ENCODE measurements at regions not wholly inside any gene's neighbourhood (a gene's known extent, or its start where the extent isn't known, plus 50 kb on each side); places are given as distances from the start of the nearest gene placed in this dataset.

GRCh38 chr7:52940481-52940880, 95.0 kb upstream of the POM121L12 start:
- no peaks in the 10 kb centered on the region for H3K9me3 ChIP-seq (ENCODE audit: control insufficient read depth, insufficient read depth, low read length)
- no peaks in the 10 kb centered on the region for H3K27me3 ChIP-seq (ENCODE audit: control insufficient read depth, insufficient read depth, low read length)
- H3K4me1 ChIP-seq (ENCODE audit: control insufficient read depth, insufficient read depth, low read length): no peaks in the 10 kb centered on the region
- H3K27ac ChIP-seq (ENCODE audit: low read length): no peak overlapping the region
- WGBS (ENCODE audit: insufficient coverage, insufficient read length): no CpG with 5 or more reads among the region's 3 CpGs
- H3K36me3 ChIP-seq (ENCODE audit: control insufficient read depth, insufficient read depth, low read length): no peaks in the 10 kb centered on the region
- H3K4me3 ChIP-seq (ENCODE audit: low read length): no peak overlapping the region
- DNase-seq (ENCODE audit: low read depth, low spot score): no peak

GRCh38 chr7:52938455-52939133, 96.8 kb upstream of the POM121L12 start:
- Histone ChIP-seq H3K27me3 (ENCODE audit: control insufficient read depth, insufficient read depth, low read length) (no peaks in the 10 kb centered on the region), H3K36me3 (ENCODE audit: control insufficient read depth, insufficient read depth, low read length) (no peaks in the 10 kb centered on the region), H3K27ac (ENCODE audit: low read length) (no peak overlapping the region), H3K4me3 (ENCODE audit: low read length) (no peak overlapping the region), H3K9me3 (ENCODE audit: control insufficient read depth, insufficient read depth, low read length) (no peaks in the 10 kb centered on the region), H3K4me1 (ENCODE audit: control insufficient read depth, insufficient read depth, low read length) (no peaks in the 10 kb centered on the region)
- no peak for DNase-seq (ENCODE audit: low read depth, low spot score)

- no CpG with 5 or more reads among the region's 2 CpGs for WGBS (ENCODE audit: insufficient coverage, insufficient read length)
- no peak for DNase-seq (ENCODE audit: low read depth, low spot score)
- Histone ChIP-seq H3K27me3 (ENCODE audit: control insufficient read depth, insufficient read depth, low read length) (no peaks in the 10 kb centered on the region), H3K36me3 (ENCODE audit: control insufficient read depth, insufficient read depth, low read length) (no peaks in the 10 kb centered on the region), H3K9me3 (ENCODE audit: control insufficient read depth, insufficient read depth, low read length) (no peaks in the 10 kb centered on the region), H3K27ac (ENCODE audit: low read length) (no peak overlapping the region), H3K4me3 (ENCODE audit: low read length) (no peak overlapping the region), H3K4me1 (ENCODE audit: control insufficient read depth, insufficient read depth, low read length) (no peaks in the 10 kb centered on the region)
These were observed 98.7 kb upstream of the POM121L12 start for GRCh38 chr7:52936750-52937149.

- Histone ChIP-seq H3K36me3 (ENCODE audit: control insufficient read depth, insufficient read depth, low read length) (no peaks in the 10 kb centered on the region), H3K4me1 (ENCODE audit: control insufficient read depth, insufficient read depth, low read length) (no peaks in the 10 kb centered on the region), H3K27me3 (ENCODE audit: control insufficient read depth, insufficient read depth, low read length) (no peaks in the 10 kb centered on the region), H3K27ac (ENCODE audit: low read length) (no peak overlapping the region), H3K9me3 (ENCODE audit: control insufficient read depth, insufficient read depth, low read length) (no peaks in the 10 kb centered on the region), H3K4me3 (ENCODE audit: low read length) (no peak overlapping the region)
- WGBS (ENCODE audit: insufficient coverage, insufficient read length): no CpG with 5 or more reads among the region's 3 CpGs
- no peak for DNase-seq (ENCODE audit: low read depth, low spot score)
These were observed 106.8 kb upstream of the POM121L12 start for GRCh38 chr7:52928591-52928990.

DNA sequence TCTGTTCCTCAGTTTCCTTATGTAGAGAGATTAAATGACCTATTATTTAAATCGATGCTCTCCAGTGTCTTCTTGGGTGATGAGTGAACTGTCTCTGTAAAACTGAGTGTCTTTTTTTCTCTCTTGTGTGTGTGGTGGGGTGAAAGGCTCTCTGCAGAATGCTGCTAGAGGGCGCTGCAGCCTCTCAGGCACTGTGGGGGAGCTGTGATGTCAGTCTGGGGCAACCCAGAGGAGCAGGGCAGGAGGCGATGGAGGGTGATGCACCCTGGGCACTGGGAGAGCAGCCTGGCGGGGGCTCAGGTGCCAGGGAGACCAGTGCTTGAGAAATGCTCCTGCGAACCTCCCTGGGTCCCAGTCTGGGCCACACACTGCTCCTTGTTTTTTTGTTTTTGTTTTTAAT, 110.1 kb upstream of the POM121L12 start:
- Histone ChIP-seq H3K4me3 (ENCODE audit: low read length) (no peak overlapping the region), H3K27ac (ENCODE audit: low read length) (no peak overlapping the region), H3K36me3 (ENCODE audit: control insufficient read depth, insufficient read depth, low read length) (no peaks in the 10 kb centered on the region), H3K9me3 (ENCODE audit: control insufficient read depth, insufficient read depth, low read length) (no peaks in the 10 kb centered on the region), H3K27me3 (ENCODE audit: control insufficient read depth, insufficient read depth, low read length) (no peaks in the 10 kb centered on the region), H3K4me1 (ENCODE audit: control insufficient read depth, insufficient read depth, low read length) (no peaks in the 10 kb centered on the region)
- DNase-seq (ENCODE audit: low read depth, low spot score): no peak
- WGBS (ENCODE audit: insufficient coverage, insufficient read length): no CpG with 5 or more reads among the region's 5 CpGs

DNA sequence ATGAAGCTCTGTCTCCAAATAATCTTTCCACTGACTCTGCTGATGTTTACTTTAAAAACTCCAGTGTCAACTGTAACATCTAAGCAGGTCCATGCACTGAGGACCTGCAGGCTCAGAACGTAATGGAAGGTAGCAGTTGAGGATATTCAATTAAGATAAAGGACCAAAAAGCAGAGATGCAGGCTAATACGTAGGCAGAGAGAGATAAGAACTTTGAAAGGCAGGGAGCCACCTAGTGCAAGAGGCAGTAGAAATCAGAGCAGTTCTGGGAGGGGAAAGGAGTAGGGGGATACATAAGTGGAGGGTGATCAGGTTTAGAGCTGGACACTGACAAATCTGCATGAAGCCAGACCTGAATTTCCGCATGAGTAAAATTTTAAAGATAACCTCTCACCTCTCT, 114.5 kb upstream of the POM121L12 start:
- H3K27me3 ChIP-seq (ENCODE audit: control insufficient read depth, insufficient read depth, low read length): no peaks in the 10 kb centered on the region
- WGBS (ENCODE audit: insufficient coverage, insufficient read length): no CpG with 5 or more reads among the region's 3 CpGs
- DNase-seq (ENCODE audit: low read depth, low spot score): no peak
- no peak overlapping the region for H3K4me3 ChIP-seq (ENCODE audit: low read length)
- no peaks in the 10 kb centered on the region; the same call in 1 of the 2 replicates for H3K4me1 ChIP-seq (ENCODE audit: control insufficient read depth, insufficient read depth, low read length)
- no peaks in the 10 kb centered on the region for H3K36me3 ChIP-seq (ENCODE audit: control insufficient read depth, insufficient read depth, low read length)
- H3K27ac ChIP-seq (ENCODE audit: low read length): no peak overlapping the region
- no peaks in the 10 kb centered on the region for H3K9me3 ChIP-seq (ENCODE audit: control insufficient read depth, insufficient read depth, low read length)

DNA sequence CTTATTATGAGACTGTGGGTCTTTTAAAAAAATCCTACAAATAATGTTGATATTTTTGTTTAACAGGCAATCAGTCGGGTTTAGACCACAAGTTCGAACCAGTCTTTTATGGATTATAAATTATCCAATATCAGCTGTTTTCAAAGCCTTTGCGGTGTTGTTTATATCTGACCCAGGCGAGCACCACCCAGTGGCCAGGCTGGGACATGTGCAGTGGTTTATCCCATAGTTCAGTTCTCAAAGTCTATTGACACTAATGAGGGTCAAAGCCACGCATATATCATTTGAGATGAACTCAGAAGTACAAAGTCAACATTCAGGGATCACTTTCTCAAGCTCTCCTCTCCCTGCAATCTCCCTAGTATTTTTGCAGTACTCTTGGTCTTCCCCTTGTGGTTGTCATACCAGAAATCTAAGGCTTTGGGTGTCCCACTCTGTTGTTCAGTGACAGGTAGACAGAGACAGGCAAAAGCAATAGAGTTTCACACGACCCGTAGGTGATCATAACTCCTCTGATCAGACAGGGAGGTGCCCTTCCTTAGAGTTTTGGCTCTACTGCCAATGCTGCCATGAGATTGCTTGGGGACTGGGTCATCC, 117.4 kb upstream of the POM121L12 start:
- no peak for DNase-seq (ENCODE audit: low read depth, low spot score)
- no peaks in the 10 kb centered on the region for H3K36me3 ChIP-seq (ENCODE audit: control insufficient read depth, insufficient read depth, low read length)
- H3K4me3 ChIP-seq (ENCODE audit: low read length): no peak overlapping the region
- H3K27me3 ChIP-seq (ENCODE audit: control insufficient read depth, insufficient read depth, low read length): no peaks in the 10 kb centered on the region
- no peaks in the 10 kb centered on the region for H3K9me3 ChIP-seq (ENCODE audit: control insufficient read depth, insufficient read depth, low read length)
- H3K4me1 ChIP-seq (ENCODE audit: control insufficient read depth, insufficient read depth, low read length): no peaks in the 10 kb centered on the region; the same call in 1 of the 2 replicates
- no CpG with 5 or more reads among the region's 7 CpGs for WGBS (ENCODE audit: insufficient coverage, insufficient read length)
- H3K27ac ChIP-seq (ENCODE audit: low read length): no peak overlapping the region

DNA sequence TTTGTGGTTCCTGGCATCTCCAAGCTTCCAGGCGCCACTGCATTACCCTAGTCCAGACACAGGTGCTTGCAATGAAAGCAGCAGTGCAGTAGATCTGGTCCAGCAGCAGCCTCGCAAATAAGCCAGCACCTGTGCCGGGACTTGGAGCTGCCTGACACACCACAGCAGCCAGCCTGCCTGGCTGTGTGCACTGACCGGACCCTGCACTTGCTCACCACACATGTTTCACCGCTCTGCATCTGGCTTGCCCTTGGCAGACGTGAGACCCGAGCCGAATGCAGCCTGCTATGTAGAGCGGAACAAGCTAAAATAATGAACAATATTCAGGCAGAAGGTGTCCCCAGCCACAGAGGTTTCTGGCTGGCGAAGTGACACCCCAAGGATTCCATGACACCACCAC, 123.6 kb upstream of the POM121L12 start:
- Histone ChIP-seq H3K9me3 (ENCODE audit: control insufficient read depth, insufficient read depth, low read length) (peaks cover 2% of the 10 kb centered on the region), H3K36me3 (ENCODE audit: control insufficient read depth, insufficient read depth, low read length) (peaks cover 7% of the 10 kb centered on the region; the same call in 1 of the 2 replicates), H3K4me3 (ENCODE audit: low read length) (no peak overlapping the region), H3K4me1 (ENCODE audit: control insufficient read depth, insufficient read depth, low read length) (peaks cover 1% of the 10 kb centered on the region; the same call in 1 of the 2 replicates), H3K27me3 (ENCODE audit: control insufficient read depth, insufficient read depth, low read length) (no peaks in the 10 kb centered on the region), H3K27ac (ENCODE audit: low read length) (no peak overlapping the region)
- DNase-seq (ENCODE audit: low read depth, low spot score): no peak
- no CpG with 5 or more reads among the region's 10 CpGs for WGBS (ENCODE audit: insufficient coverage, insufficient read length)

GRCh38 chr7:52911326-52911725, 124.1 kb upstream of the POM121L12 start:
- no CpG with 5 or more reads among the region's 7 CpGs for WGBS (ENCODE audit: insufficient coverage, insufficient read length)
- H3K27me3 ChIP-seq (ENCODE audit: control insufficient read depth, insufficient read depth, low read length): no peaks in the 10 kb centered on the region

GRCh38 chr7:52909935-52910334, 125.5 kb upstream of the POM121L12 start:
- no CpG with 5 or more reads among the region's 1 CpG for WGBS (ENCODE audit: insufficient coverage, insufficient read length)
- Histone ChIP-seq H3K27me3 (ENCODE audit: control insufficient read depth, insufficient read depth, low read length) (no peaks in the 10 kb centered on the region), H3K27ac (ENCODE audit: low read length) (no peak overlapping the region), H3K4me1 (ENCODE audit: control insufficient read depth, insufficient read depth, low read length) (peaks cover 1% of the 10 kb centered on the region; the same call in 1 of the 2 replicates), H3K36me3 (ENCODE audit: control insufficient read depth, insufficient read depth, low read length) (peaks cover 7% of the 10 kb centered on the region; the same call in 1 of the 2 replicates), H3K4me3 (ENCODE audit: low read length) (no peak overlapping the region), H3K9me3 (ENCODE audit: control insufficient read depth, insufficient read depth, low read length) (peaks cover 2% of the 10 kb centered on the region)
- DNase-seq (ENCODE audit: low read depth, low spot score): no peak

More at GRCh38 chr7:52911326-52911725, 124.1 kb upstream of the POM121L12 start:
- H3K4me1 ChIP-seq (ENCODE audit: control insufficient read depth, insufficient read depth, low read length): peaks cover 1% of the 10 kb centered on the region; the same call in 1 of the 2 replicates
- peaks cover 7% of the 10 kb centered on the region; the same call in 1 of the 2 replicates for H3K36me3 ChIP-seq (ENCODE audit: control insufficient read depth, insufficient read depth, low read length)
- H3K4me3 ChIP-seq (ENCODE audit: low read length): no peak overlapping the region
- peaks cover 2% of the 10 kb centered on the region for H3K9me3 ChIP-seq (ENCODE audit: control insufficient read depth, insufficient read depth, low read length)
- no peak overlapping the region for H3K27ac ChIP-seq (ENCODE audit: low read length)
- no peak for DNase-seq (ENCODE audit: low read depth, low spot score)

DNA sequence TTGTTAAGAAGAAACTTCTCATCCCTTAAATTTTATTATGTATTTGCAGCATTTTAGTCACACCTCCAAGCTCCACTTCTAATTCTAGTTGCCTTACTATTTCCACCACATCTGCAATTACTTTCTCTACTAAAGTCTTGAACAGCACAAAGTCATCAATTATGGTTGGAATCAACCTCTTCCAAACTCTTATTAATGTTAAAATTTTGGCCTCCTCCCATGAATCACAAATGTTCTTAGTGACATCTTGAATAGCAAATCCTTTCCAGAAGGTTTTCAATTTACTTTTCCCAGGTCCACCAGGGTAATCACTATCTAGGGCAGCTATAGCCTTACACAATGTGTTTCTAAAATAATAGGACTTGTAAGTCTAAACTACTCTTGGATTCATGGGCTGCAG, 126.3 kb upstream of the POM121L12 start:
- Histone ChIP-seq H3K36me3 (ENCODE audit: control insufficient read depth, insufficient read depth, low read length) (peaks cover 7% of the 10 kb centered on the region; the same call in 1 of the 2 replicates), H3K27ac (ENCODE audit: low read length) (no peak overlapping the region), H3K27me3 (ENCODE audit: control insufficient read depth, insufficient read depth, low read length) (no peaks in the 10 kb centered on the region), H3K4me1 (ENCODE audit: control insufficient read depth, insufficient read depth, low read length) (peaks cover 1% of the 10 kb centered on the region; the same call in 1 of the 2 replicates), H3K9me3 (ENCODE audit: control insufficient read depth, insufficient read depth, low read length) (peaks cover 2% of the 10 kb centered on the region), H3K4me3 (ENCODE audit: low read length) (no peak overlapping the region)
- DNase-seq (ENCODE audit: low read depth, low spot score): no peak

Data from iPS DF 6.9 (cell line).